CD4-positive, alpha-beta T cell treated with Interleukin-6 for 4 hours (primary cell): ENCODE measurements at regions not wholly inside any gene's neighbourhood (a gene's known extent, or its start where the extent isn't known, plus 50 kb on each side); places are given as distances from the start of the nearest gene placed in this dataset.

Experiments used
- DNase-seq: peaks from one replicate; pipeline ENCODE4 v3.0.0-alpha.2; 2020; ENCODE audit warnings: mixed read lengths

DNA sequence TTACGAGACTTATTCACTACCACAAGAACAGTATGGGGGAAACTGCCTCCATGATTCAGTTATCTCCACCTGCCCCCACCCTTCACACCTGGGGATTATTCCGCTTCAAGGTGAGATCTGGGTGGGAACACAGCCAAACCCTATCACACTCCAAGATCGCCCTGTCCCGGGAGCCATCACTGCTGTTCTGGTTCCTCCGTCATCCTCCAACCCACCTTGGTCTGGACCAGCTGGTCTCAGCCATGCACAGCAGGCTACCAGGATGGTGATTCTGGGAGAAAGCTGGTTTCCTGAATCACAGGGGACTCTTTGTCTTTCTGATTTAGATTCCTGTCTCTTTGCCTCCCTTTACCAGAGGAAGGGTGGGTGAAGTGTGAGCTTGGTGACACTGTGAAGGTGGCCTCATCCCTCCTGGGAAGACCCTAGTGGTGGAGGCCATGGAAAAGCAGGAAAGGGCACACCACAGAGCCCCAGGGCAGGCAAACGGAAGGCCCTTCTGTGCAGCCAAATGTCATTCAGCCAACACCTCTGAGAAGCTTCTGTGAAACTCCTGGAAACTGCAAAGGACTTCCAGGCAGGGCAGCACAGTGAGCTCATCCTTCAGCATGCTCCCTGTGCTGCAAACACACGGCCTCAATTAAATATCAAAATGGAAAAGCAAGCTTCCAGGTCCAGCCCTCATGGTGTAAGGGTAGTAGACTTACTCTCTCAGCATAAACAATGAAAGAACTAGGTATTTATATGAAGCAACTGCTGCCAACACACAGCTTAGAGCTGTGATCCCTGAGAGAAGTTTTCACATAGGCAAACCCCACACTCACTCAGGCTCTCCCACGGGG, 169.8 kb downstream of the ANKRD60 start:
- DNase-seq, result no peak

GRCh38 chr20:58056921-58057686, 171.3 kb downstream of the ANKRD60 start:
- no peak for DNase-seq

DNA sequence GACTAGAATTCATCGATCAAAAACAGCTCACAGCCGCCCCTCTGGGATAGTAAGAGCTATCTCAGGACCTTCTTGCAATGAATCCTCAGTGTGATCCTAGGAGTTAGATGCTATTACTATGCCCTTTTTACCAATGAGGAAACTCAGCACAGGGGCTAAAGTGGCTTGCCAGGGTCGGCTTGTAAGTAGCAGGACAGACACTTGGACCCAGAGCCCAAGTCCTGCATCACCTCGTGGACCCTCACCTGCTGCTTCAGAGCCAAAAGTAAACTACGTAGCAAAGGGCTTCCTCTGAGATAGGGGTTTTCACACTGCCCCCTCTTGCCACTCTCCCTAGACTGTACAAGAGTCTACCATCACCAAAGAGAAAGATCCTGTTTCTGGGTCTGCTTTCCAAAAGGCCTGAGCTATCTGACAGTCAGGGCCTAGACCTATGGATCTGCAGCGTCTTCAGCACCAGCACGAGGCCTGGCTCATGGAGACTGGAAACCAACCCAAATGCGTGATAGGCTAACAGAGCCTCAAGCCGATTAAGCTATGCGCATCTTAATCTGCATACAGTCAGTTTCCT, 172.3 kb downstream of the ANKRD60 start:
- no peak for DNase-seq

DNA sequence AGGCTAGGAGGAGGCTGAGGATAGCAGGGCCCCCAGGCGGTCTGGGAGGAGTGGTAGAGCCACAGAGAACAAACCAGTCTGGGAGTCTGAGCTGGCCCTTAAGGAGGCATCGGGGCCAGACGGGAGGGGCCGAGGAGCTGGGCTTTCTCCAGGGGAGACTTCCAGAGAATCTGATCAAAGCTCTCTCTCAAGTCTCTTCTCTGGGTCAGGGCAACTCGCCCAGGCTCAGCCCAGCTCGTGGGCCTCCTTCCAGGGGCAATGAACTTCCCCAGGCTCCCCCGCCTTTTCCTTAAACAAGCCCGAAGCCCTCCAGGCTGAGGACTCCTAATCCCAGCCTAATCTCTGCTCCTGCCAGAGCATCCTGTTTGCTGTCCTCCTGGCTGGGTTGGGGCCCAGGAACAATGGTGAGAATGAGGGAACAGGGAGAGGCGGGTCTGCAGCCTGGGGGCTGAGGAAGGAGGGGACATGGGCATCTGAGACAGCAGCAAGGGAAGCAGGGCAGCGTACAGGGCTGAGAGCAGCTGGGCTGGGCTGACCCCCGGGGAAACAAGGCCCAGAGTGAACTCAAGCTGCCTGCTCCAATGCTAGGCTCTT, 173.6 kb downstream of the ANKRD60 start:
- no peak for DNase-seq

- no peak for DNase-seq
Measured at GRCh38 chr20:58054082-58054779, 174.2 kb downstream of the ANKRD60 start.

- no peak for DNase-seq
Measured at GRCh38 chr20:58053391-58054055, 174.9 kb downstream of the ANKRD60 start.

DNA sequence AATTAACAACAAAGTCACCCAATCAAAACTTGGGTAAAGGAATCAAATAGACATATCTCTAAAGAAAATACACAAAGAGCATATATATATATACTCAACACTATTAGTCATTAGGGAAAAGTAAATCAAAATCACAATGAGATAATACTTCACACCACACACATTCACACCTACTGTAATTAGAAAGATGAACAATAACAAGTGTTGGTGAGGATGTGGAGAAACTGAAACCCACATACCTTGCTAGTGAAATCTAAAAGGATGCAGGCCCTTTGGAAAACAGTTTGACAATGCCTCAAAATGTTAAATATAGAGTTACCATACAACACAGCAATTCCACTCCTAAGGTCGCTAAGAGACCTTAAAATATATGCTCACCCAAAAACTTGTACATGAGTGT, 177.1 kb downstream of the ANKRD60 start:
- DNase-seq, result no peak

- DNase-seq, result no peak
Measured at GRCh38 chr20:58048096-58048702, 180.3 kb downstream of the ANKRD60 start.

GRCh38 chr20:58046311-58046710, 182.1 kb downstream of the ANKRD60 start:
- no peak for DNase-seq

GRCh38 chr20:58045579-58045978, 182.9 kb downstream of the ANKRD60 start:
- DNase-seq, result no peak

GRCh38 chr20:58044931-58045555, 183.4 kb downstream of the ANKRD60 start:
- no peak for DNase-seq

DNA sequence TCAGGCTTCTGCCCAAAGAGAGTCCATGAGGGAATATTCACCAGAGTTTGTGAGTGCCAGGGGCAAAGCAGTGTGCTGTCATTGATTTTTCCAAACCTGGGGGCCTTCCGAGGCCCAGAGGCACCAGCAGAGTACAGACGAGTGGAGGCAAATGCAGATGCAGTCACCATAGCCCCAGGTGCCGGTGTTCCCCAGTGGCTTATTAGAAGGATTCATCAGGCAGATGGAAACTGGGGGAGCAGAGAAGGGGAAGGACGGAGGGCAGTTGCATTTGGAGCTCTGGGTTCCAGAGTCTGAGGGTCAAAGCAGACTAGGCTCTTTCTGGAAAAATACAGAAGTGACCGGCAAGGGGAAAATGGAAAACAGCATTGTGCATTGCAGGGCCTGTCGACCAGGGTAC, 184.2 kb downstream of the ANKRD60 start:
- no peak for DNase-seq

GRCh38 chr20:58043236-58044140, 185.0 kb downstream of the ANKRD60 start:
- no peak for DNase-seq

DNA sequence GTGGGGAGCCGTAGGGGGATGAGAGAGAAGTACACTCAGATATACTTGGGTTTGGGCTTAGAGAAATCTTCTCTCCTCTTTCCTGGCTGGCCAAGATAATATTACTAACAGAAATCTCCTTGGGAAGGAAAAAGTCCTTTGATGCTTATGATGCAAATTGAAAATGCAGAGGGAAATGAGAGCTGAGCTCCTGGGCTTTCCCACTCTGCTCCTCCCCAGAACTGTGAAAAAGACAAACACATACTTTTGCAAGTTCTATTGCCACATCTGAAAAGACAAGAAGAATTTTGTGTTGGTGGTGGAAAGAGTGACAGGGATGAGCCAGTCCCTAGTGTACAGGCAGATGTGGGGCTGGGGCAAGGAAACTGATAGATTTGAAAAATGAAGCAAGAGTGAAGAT, 185.9 kb downstream of the ANKRD60 start:
- no peak for DNase-seq

- DNase-seq, result no peak
Measured at GRCh38 chr20:58040447-58041290, 187.8 kb downstream of the ANKRD60 start.

GRCh38 chr20:58039274-58040092, 189.0 kb downstream of the ANKRD60 start:
- no peak for DNase-seq

DNA sequence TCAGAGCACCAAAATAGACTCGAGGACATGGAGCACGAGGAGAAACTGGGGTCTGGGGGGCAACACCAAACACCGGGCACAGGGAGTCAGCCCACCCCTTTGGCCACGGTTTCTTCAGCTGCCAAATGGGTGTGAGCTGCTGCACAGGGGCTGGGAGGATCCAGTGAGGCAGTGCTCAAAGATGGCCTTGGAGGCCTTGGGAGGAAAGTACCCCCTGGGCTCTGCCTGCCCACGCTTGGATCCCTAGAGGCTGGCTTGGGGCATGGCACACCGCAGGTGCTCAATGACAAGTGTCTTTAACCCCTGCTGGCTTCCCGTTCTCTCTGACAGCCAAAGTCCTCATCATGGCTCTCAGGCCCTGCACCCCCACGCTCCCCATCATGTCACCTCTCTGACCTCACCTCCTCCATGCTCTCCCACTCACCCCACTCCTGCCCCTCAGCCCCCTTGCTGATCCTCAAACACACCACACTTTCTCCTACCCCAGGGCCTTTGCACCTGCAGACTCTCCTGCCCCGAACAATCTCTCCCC, 190.3 kb downstream of the ANKRD60 start:
- no peak for DNase-seq

GRCh38 chr20:58037631-58038030, 190.8 kb downstream of the ANKRD60 start:
- DNase-seq, result no peak
